ENCODE measurements at regions not wholly inside any gene's neighbourhood (a gene's known extent, or its start where the extent isn't known, plus 50 kb on each side); places are given as distances from the start of the nearest gene placed in this dataset.
"Not testable (repeated sequence)": the region's sequence is repeated elsewhere in the genome, so short reads cannot be mapped to it uniquely, and the experiment has no call there.

DNA sequence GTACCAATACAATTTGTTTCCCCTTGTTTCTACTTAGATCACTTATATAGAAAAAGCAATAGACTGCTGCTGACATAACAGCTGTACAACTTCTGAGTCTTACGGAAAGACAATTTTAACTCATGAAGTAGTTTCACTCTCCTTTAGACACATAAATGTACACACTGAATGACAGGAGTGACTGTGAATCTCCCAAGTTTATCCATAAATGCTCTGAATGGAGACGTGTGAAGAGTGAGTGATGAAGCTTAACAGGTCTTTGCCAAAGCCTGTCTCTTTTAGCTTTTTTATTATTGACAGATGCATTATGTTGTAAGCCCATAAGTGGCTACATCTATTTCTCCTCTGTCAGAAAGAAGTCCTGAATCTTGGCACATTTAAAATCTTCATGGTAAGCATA, 265.9 kb downstream of the TRIM36 start:
- no peaks in the 10 kb centered on the region for H3K27me3 Mint-ChIP-seq (ENCODE audit: low read depth)
- no peak overlapping the region for H3K4me3 Mint-ChIP-seq
- no peaks in the 10 kb centered on the region for H3K36me3 Mint-ChIP-seq (ENCODE audit: low read depth)
- H3K9me3 Mint-ChIP-seq, result peaks cover 15% of the 10 kb centered on the region
- H3K27ac Mint-ChIP-seq, result no peak overlapping the region
- TF ChIP-seq, protein P1, sequence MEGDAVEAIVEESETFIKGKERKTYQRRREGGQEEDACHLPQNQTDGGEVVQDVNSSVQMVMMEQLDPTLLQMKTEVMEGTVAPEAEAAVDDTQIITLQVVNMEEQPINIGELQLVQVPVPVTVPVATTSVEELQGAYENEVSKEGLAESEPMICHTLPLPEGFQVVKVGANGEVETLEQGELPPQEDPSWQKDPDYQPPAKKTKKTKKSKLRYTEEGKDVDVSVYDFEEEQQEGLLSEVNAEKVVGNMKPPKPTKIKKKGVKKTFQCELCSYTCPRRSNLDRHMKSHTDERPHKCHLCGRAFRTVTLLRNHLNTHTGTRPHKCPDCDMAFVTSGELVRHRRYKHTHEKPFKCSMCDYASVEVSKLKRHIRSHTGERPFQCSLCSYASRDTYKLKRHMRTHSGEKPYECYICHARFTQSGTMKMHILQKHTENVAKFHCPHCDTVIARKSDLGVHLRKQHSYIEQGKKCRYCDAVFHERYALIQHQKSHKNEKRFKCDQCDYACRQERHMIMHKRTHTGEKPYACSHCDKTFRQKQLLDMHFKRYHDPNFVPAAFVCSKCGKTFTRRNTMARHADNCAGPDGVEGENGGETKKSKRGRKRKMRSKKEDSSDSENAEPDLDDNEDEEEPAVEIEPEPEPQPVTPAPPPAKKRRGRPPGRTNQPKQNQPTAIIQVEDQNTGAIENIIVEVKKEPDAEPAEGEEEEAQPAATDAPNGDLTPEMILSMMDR (IDR thresholded peaks at IDR 0.05; ENCODE audit: unreplicated experiment in 3 of 3), result no peak
- no peaks in the 10 kb centered on the region for H3K4me1 Mint-ChIP-seq

DNA sequence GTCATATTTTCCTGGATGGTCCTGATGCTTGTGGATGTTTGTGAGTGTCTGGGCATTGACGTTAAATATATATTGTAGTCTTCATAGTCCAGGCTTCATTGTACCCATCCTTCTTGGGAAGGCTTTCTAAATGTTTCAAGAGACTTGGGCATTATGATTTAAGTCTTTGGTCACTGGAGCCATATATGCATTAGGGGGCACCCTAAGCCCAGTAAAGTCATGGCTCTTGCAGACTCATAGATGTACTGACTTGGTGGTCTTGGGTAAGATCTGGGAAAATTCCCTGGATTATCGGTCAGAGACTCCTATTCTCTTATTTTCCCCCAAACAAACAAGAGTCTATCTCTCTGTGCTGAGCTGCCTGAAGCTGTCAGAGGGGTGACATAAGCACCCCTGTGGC, 271.1 kb downstream of the TRIM36 start:
- no peaks in the 10 kb centered on the region for H3K36me3 Mint-ChIP-seq (ENCODE audit: low read depth)
- H3K27me3 Mint-ChIP-seq (ENCODE audit: low read depth), result peaks cover 3% of the 10 kb centered on the region
- peaks cover 10% of the 10 kb centered on the region for H3K9me3 Mint-ChIP-seq
- TF ChIP-seq, protein P1 (IDR thresholded peaks at IDR 0.05; ENCODE audit: unreplicated experiment in 3 of 3), result no peak
- no peak overlapping the region for H3K27ac Mint-ChIP-seq
- H3K4me1 Mint-ChIP-seq, result no peaks in the 10 kb centered on the region
- H3K4me3 Mint-ChIP-seq, result no peak overlapping the region

DNA sequence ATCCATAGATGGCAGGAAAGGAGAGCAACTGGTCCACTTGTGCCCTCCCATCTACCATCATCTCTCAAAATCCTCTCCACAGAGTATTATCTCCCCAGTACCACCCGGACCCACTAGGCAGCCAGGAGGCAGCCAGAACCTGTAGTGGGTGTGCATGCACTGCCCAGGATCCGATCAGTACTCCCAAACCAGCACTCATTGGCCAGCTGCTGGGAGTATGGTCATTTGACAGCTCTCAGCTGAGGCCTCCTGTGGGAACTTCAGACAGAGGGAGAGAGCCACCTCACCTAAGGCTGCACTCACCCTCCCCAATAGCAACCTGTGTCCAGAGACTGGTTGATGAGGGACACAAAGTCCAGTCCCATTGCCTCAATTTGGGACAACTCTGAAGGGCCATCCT, 286.0 kb downstream of the TRIM36 start:
- H3K4me3 Mint-ChIP-seq, result no peak overlapping the region

DNA sequence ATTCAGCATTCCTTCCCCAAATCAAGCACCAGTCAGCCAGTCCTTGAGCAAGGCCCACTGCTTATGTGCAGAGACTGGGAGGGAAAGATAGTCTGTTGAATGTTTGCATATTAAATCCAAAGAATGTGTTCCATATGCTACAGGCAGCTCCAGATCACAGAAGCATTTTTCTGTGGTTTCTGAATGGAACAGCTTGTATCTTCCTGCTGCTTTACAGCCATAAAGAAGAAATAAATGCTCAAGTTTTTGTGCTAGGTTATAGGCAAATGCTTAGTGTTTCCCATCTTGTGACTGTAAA, 310.3 kb downstream of the TRIM36 start:
- TF ChIP-seq, protein P1 (IDR thresholded peaks at IDR 0.05; ENCODE audit: unreplicated experiment in 3 of 3), result no peak
- no peaks in the 10 kb centered on the region for H3K36me3 Mint-ChIP-seq (ENCODE audit: low read depth)
- no peaks in the 10 kb centered on the region for H3K27me3 Mint-ChIP-seq (ENCODE audit: low read depth)

More for the DNA sequence above, 286.0 kb downstream of the TRIM36 start:
- H3K27me3 Mint-ChIP-seq (ENCODE audit: low read depth), result no peaks in the 10 kb centered on the region
- TF ChIP-seq, protein P1 (IDR thresholded peaks at IDR 0.05; ENCODE audit: unreplicated experiment in 3 of 3), result no peak
- H3K9me3 Mint-ChIP-seq, result peaks cover 12% of the 10 kb centered on the region
- no peaks in the 10 kb centered on the region for H3K4me1 Mint-ChIP-seq
- no peak overlapping the region for H3K27ac Mint-ChIP-seq
- H3K36me3 Mint-ChIP-seq (ENCODE audit: low read depth), result no peaks in the 10 kb centered on the region

DNA sequence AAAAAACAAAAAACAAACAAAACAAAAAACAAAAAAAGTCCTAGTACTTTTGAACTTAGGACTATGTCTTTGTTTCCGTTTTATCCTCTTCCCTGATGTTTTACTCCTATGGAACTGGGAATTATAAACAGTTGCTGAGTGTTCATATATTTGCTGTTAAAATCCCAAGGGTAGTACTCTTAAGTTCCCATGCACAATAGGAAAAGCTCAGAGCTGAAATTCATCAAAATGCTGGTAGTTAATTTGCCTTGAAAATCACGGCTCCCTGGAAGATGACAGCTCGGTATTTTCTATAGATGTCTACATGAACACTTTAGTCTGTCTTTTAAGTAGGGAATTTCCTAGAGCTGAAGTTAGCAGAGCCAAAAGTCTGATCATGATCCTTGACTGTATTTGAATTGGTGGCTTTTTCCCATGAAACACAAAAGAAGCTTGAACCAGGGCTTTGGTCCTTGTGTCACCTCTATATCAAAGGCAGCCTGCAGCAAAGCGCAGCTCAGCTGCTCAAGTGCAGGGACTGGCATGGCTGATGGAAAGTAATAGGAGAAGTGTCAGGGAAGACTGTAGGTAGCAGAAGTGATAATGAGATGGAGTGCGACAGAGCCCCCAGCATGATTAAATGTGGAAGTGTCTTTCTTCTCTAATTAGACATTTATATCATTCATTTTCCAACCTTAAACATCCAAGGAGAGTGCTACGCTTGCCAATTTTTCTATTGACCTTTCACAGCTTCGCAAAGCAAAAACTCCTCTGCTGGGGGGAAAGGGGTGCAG, 310.9 kb downstream of the TRIM36 start:
- TF ChIP-seq, protein P1 (IDR thresholded peaks at IDR 0.05; ENCODE audit: unreplicated experiment in 3 of 3), result no peak
- Mint-ChIP-seq H3K36me3 (ENCODE audit: low read depth) (no peaks in the 10 kb centered on the region), H3K9me3 (peaks cover 2% of the 10 kb centered on the region), H3K4me3 (no peak overlapping the region), H3K4me1 (peaks cover 24% of the 10 kb centered on the region), H3K27ac (no peak overlapping the region), H3K27me3 (ENCODE audit: low read depth) (no peaks in the 10 kb centered on the region)

More for the DNA sequence above, 310.3 kb downstream of the TRIM36 start:
- no peak overlapping the region for H3K4me3 Mint-ChIP-seq
- H3K4me1 Mint-ChIP-seq, result peaks cover 24% of the 10 kb centered on the region
- H3K27ac Mint-ChIP-seq, result no peak overlapping the region
- H3K9me3 Mint-ChIP-seq, result peaks cover 2% of the 10 kb centered on the region

DNA sequence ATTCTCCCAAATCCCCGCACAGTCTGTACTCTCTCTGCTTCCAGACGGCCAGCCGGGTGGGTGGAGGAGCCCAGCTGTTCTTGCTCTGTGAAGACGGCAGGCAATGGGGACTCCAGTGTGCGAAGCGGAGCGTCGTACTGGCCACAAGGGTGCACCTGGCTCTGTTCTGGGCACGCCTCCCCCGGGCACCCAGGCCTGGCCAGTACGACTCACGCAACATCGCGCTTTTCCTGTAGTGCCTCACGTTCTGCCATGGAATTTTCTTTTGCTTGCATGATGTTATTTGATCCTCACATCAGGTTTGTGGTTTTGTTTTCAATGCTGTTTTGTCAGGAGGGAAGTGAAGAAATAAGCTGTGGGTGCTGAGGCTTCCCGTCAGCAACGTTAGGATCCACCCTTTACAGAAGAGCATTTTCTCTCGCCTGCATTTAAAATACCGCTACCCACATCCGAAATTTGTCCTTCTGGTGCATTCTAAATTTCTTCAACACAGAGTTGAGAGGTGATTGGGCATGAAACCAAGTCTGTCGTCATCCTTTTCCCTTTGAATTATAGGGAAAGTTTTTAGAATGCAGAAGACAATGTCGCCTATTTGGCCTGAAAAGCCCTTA, 311.7 kb downstream of the TRIM36 start:
- Mint-ChIP-seq H3K27me3 (ENCODE audit: low read depth) (no peaks in the 10 kb centered on the region), H3K4me3 (peak overlapping the region in 1 of 3 experiments; percentile 5), H3K36me3 (ENCODE audit: low read depth) (no peaks in the 10 kb centered on the region), H3K27ac (peak overlapping the region in 1 of 3 experiments; percentile 2), H3K9me3 (peaks cover 6% of the 10 kb centered on the region), H3K4me1 (peaks cover 24% of the 10 kb centered on the region)
- TF ChIP-seq, protein P1 (IDR thresholded peaks at IDR 0.05; ENCODE audit: unreplicated experiment in 3 of 3), result no peak

DNA sequence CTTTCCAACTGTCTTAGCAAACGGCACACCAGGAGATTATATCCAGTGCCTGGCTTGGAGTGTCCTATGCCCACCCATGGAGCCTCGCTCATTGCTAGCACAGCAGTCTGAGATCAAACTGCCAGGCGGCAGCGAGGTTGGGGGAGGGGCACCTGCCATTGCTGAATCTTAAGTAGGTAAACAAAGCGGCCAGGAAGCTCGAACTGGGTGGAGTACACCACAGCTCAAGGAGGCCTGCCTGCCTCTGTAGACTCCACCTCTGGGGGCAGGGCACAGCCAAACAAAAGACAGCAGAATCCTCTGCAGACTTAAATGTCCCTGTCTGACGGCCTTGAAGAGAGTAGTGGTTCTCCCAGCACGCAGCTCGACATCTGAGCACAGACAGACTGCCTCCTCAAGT, 325.0 kb downstream of the TRIM36 start:
- peaks cover 31% of the 10 kb centered on the region for H3K9me3 Mint-ChIP-seq
- H3K4me3 Mint-ChIP-seq; H3K4me1 Mint-ChIP-seq; H3K27me3 Mint-ChIP-seq (ENCODE audit: low read depth); H3K36me3 Mint-ChIP-seq (ENCODE audit: low read depth); H3K27ac Mint-ChIP-seq: not testable (repeated sequence)
